NCI-H146 treated with DMSO at 0.1 percent for 48 hours (cell line): ENCODE measurements at regions not wholly inside any gene's neighbourhood (a gene's known extent, or its start where the extent isn't known, plus 50 kb on each side); places are given as distances from the start of the nearest gene placed in this dataset.

Experiments
- DNase-seq: peaks from one replicate; lab custom pipeline; 2025; ENCODE audit not compliant: unreplicated experiment; lab: John Stamatoyannopoulos, UW

- no peak for DNase-seq
Observed at GRCh38 chr1:34645919-34646318, 108.9 kb upstream of the GJB5 start.

GRCh38 chr1:34648501-34648900 lies 106.3 kb upstream of the GJB5 start:
- no peak for DNase-seq

GRCh38 chr1:34650090-34650489 lies 104.8 kb upstream of the GJB5 start:
- no peak for DNase-seq

GRCh38 chr1:34650800-34651199 lies 104.0 kb upstream of the GJB5 start:
- DNase-seq, result no peak

DNA sequence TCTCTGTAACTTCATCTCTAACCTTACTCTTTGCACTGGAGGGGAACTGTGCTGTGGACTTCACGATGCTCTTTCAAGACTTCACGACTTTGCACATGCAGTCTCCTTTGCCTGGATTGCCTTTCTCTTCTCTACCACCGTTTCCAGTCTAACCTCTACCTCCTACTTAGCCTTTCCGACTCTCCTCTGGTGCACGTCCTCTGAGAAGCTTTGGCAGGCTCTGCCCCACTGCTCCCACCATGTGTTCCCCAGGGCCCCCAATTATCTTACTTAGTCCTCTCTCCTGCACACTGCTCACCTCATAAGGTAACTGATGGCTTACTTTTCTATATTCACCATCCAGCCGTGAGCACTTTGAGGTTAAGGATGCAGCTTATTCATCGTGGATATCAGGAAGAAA lies 101.7 kb upstream of the GJB5 start:
- no peak for DNase-seq

DNA sequence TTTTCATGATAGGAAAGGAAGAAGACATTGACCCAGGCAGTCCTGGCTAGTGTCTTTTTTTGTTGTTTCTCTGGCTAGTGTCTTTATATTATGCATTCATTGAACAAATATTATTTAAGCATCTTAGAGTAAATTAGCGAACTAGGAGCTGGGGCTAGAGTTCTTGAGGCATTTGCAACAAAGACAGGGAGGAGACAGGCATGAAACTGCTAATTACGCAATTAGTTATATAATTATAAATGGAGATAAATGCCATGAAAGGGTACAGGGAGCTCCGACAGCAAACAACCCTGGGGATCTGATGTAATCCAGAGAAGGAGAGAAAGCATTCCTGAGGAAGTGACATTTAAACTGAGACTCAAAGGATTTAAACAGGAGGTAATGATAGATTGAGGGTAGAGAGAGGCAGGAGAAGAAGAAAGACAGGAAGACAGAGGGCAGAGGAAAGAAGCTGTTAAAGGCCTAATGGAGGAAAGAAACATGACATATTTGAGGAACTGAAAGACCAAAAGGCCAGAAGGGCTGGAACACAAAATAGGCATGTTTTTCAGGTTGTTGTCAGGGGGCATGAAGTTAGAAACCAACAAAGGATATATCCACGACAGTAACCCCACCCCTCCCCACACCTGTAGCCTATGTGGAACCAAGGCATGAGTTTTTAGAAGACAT lies 99.5 kb upstream of the GJB5 start:
- no peak for DNase-seq

- DNase-seq, result no peak
Observed at GRCh38 chr1:34655875-34656240, 99.0 kb upstream of the GJB5 start.

DNA sequence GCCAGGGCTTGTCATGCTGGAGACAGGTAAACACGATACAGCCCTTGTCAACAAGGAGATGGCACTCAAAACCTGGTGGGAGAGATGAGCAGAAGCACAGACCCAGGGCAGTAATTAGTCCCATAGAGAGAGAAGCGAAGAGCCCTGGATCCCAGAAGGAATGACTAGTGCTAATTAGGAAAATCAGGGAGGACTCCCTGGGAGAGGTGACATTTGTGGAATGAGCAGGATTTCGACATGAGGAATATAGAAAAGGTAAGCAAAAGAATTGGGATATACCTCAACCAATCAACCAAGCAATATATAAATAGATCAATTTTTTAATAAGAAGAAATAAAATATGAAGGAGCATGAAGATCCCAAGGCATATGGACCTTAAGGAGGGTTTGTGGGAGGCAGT lies 98.5 kb upstream of the GJB5 start:
- DNase-seq, result no peak

GRCh38 chr1:34656731-34657130 lies 98.1 kb upstream of the GJB5 start:
- DNase-seq, result no peak

- DNase-seq, result no peak
Observed at GRCh38 chr1:34657266-34657665, 97.6 kb upstream of the GJB5 start.

- no peak for DNase-seq
Observed at GRCh38 chr1:34657849-34658248, 97.0 kb upstream of the GJB5 start.

- DNase-seq, result no peak
Observed at GRCh38 chr1:34663031-34663430, 91.8 kb upstream of the GJB5 start.

DNA sequence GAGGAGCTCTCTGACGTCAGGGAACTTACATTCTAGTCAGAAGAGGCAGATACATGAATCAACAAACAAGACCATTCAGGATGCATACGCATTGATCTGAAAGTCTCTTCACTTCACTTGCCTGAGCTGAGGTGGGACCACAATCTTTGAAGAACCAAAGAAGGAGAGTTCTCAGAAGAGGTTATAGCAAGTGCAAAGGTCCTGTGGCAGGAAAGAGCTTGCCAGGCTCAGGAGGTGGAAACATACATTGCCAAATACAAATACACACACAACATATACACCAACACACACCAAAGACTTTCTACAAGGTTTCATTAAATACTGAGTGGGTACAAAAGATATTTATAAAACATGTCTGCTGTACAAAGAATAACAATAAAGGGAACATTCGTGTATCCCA lies 86.8 kb upstream of the GJB5 start:
- DNase-seq, result no peak

DNA sequence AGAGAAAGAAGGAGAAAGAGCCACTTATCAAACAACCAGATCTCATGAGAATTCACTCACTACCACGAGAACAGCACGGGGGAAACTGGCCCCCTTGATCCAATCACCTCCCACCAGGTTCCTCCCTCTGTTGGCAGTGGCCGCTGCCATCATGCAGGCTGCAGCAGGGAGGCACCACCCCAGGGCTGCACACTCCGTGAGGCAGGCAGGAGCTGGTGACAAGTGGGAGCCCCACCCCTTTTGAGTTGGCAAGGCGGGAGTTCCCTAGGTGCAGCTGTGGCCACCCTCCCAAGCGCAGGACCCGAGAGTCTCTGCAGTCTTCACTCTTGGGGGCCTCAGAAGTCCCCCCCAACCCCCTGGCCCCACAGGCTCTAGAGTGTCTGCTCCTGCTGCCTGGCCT lies 83.9 kb upstream of the GJB5 start:
- no peak for DNase-seq

DNA sequence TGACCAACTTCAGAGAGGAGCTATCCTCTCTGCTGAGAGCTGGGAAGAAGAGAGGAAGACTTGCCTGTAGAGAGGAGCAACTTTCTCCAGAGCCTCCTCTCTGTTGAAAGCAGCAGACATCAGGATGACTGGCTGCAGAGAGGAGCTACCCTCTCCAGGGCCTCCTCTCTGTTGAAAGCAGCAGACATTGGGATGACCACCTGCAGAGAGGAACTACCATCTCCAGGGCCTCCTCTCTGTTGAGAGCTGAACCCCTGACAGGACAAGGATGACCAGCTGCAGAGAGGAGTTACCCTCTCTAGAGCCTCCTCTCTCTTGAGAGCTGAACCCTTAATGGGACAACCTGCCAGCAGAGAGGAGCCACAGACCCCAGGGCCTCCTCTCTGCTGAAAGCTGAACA lies 83.0 kb upstream of the GJB5 start:
- no peak for DNase-seq

DNA sequence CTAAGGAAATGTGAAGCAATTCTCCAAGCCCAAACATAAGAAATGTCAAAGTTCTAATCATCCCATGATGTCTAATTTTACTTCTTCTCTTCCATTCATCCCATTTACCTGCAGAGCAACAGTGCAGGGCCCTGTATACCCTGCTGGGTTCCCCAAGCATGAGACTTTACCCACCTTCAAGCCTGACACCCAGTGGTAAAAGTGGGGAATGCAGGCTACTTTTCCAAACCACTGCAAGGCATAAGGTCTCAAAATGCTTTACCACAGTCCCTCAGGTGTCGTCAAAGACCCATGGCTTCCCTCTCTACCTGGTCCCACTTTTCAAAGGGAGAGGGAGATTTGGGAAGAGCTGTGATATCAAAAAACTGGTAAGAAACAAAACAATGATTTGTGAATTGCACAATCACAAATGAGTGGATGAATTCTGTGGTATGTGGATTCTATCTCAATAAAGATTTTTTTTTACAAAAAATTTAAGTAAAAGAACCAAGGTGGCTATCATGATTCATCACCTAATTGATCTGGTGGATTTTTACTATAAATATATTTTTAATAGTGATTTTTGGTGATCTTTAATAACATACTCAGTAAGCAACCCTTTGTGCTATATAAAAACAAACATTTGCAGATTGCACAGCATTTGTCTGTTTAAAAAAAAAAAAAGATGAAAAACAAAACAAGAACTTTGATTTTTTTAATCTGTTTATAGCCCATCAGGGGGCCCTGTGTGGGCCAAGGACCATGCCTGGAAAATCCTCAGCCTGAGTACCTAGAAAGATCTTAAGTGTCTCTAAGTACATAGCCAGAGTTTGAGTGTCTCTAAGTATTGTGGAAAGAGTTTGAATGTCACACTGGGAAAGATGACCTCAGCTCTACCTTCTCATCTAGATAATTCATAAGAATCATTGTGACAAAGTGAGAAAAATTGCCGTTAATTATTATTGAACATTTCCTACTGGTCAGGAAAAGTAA lies 73.1 kb upstream of the GJB5 start:
- no peak for DNase-seq

GRCh38 chr1:34682452-34683223 lies 72.2 kb upstream of the GJB5 start:
- DNase-seq, result no peak

- DNase-seq, result no peak
Observed at GRCh38 chr1:34683616-34684015, 71.2 kb upstream of the GJB5 start.

GRCh38 chr1:34684266-34684665 lies 70.6 kb upstream of the GJB5 start:
- DNase-seq, result no peak

DNA sequence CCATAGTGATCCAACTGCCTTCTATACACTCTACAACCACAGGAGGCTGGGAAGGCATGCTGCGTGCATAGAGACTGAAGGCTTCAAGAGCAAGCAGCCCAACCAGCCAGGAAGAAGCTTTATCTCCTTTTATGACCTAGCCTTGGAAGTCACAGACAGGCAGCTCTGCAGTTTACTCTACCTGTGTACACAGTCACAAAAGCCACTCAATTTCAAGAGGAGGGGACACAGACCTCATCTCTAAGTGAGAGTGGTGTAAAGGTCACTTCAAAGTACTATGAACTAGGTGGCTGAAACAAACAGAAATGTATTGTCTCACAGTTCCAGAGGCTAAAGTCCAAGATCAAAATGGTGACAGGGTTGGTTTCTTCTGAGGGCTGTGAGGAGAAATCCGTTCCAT lies 69.6 kb upstream of the GJB5 start:
- no peak for DNase-seq

DNA sequence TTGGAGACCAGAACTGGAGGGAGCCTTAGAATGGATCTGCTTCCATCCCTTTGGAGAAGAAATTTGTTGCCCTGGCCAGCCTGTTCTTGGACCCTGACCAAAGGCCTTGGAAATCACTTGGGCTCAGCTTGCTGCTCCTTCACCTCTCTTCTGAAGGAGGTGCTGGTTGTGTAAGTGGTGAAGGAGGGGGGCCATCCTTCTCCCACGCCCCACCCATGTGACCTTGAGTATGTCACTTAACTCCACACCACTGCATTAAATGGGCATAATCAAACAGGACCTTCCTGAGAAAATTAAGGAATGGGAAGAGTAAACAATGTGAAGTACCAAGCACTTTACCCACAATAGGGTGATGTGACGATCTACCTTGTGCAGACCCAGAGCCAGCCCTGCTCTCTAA lies 68.3 kb upstream of the GJB5 start:
- no peak for DNase-seq
